Progenitor cell of endocrine pancreas (in vitro differentiated cells): ENCODE measurements at regions not wholly inside any gene's neighbourhood (a gene's known extent, or its start where the extent isn't known, plus 50 kb on each side); places are given as distances from the start of the nearest gene placed in this dataset.

Source experiments
- DNase-seq: peaks from one replicate; pipeline ENCODE4 v3.0.0; 2021; ENCODE audit warnings: low spot score; ENCODE audit not compliant: unreplicated experiment
- H3K27ac Mint-ChIP-seq: 2 replicates; pipeline ENCODE4 v1.8.0; 2021; ENCODE audit warnings: mild to moderate bottlenecking, moderate library complexity, mixed read lengths
- H3K27me3 Mint-ChIP-seq: 2 replicates; pipeline ENCODE4 v1.8.0; 2021; ENCODE audit warnings: mixed read lengths
- H3K36me3 Mint-ChIP-seq: 2 replicates; pipeline ENCODE4 v1.8.0; 2022; ENCODE audit warnings: mixed read lengths; ENCODE audit not compliant: insufficient read depth
- H3K4me1 Mint-ChIP-seq: 2 replicates; pipeline ENCODE4 v1.8.0; 2021; ENCODE audit warnings: low read depth, mixed read lengths
- H3K4me3 Mint-ChIP-seq: 2 replicates; pipeline ENCODE4 v1.8.0; 2021; ENCODE audit warnings: low read depth, mild to moderate bottlenecking, moderate library complexity, mixed read lengths
- H3K9me3 Mint-ChIP-seq: 2 replicates; pipeline ENCODE4 v1.8.0; 2021; ENCODE audit warnings: low read depth, mixed read lengths
- CTCF ChIP-seq: fragments of 200-600 bp; sonication (generic); IDR thresholded peaks from one replicate; pipeline ENCODE4 v1.5.0; 2021; ENCODE audit warnings: antibody characterized with exemption, mild to moderate bottlenecking; ENCODE audit not compliant: unreplicated experiment

- no peak for DNase-seq
- H3K4me1 Mint-ChIP-seq: peaks cover 8% of the 10 kb centered on the region
- H3K27ac Mint-ChIP-seq: no peak overlapping the region
- peaks cover 2% of the 10 kb centered on the region for H3K36me3 Mint-ChIP-seq
- TF ChIP-seq CTCF: no peak
- no peak overlapping the region for H3K4me3 Mint-ChIP-seq
- peaks cover 16% of the 10 kb centered on the region for H3K9me3 Mint-ChIP-seq
- no peaks in the 10 kb centered on the region for H3K27me3 Mint-ChIP-seq
These were observed 923.0 kb downstream of the REEP3 start for GRCh38 chr10:64444163-64444562.

- H3K27ac Mint-ChIP-seq: no peak overlapping the region
- TF ChIP-seq CTCF: no peak
- H3K27me3 Mint-ChIP-seq: no peaks in the 10 kb centered on the region
- H3K36me3 Mint-ChIP-seq: peaks cover 2% of the 10 kb centered on the region
- H3K4me1 Mint-ChIP-seq: peaks cover 8% of the 10 kb centered on the region
- H3K9me3 Mint-ChIP-seq: peaks cover 12% of the 10 kb centered on the region
- no peak for DNase-seq
- H3K4me3 Mint-ChIP-seq: no peak overlapping the region
These were observed 923.4 kb downstream of the REEP3 start for GRCh38 chr10:64444564-64444963.

- DNase-seq: no peak
- no peaks in the 10 kb centered on the region for H3K36me3 Mint-ChIP-seq
- no peaks in the 10 kb centered on the region for H3K9me3 Mint-ChIP-seq
- no peaks in the 10 kb centered on the region for H3K27me3 Mint-ChIP-seq
- TF ChIP-seq CTCF: no peak
- no peak overlapping the region for H3K27ac Mint-ChIP-seq
- no peak overlapping the region for H3K4me3 Mint-ChIP-seq
- peaks cover 6% of the 10 kb centered on the region for H3K4me1 Mint-ChIP-seq
These were observed 928.4 kb downstream of the REEP3 start for GRCh38 chr10:64449603-64450002.

GRCh38 chr10:64450312-64450711 is 929.1 kb downstream of the REEP3 start:
- Mint-ChIP-seq H3K27me3 (no peaks in the 10 kb centered on the region), H3K27ac (no peak overlapping the region), H3K36me3 (no peaks in the 10 kb centered on the region), H3K4me3 (no peak overlapping the region), H3K9me3 (no peaks in the 10 kb centered on the region), H3K4me1 (peaks cover 5% of the 10 kb centered on the region)
- no peak for TF ChIP-seq CTCF
- DNase-seq: no peak

- H3K9me3 Mint-ChIP-seq: no peaks in the 10 kb centered on the region
- no peak overlapping the region for H3K4me3 Mint-ChIP-seq
- H3K36me3 Mint-ChIP-seq: no peaks in the 10 kb centered on the region
- no peak overlapping the region for H3K27ac Mint-ChIP-seq
- TF ChIP-seq CTCF: no peak
- no peak for DNase-seq
- no peaks in the 10 kb centered on the region for H3K4me1 Mint-ChIP-seq
- H3K27me3 Mint-ChIP-seq: no peaks in the 10 kb centered on the region
These were observed 933.8 kb downstream of the REEP3 start for GRCh38 chr10:64454962-64455361.
